ENCODE measurements at regions not wholly inside any gene's neighbourhood (a gene's known extent, or its start where the extent isn't known, plus 50 kb on each side); places are given as distances from the start of the nearest gene placed in this dataset.
"Not testable (repeated sequence)": the region's sequence is repeated elsewhere in the genome, so short reads cannot be mapped to it uniquely, and the experiment has no call there.

- not testable (repeated sequence) for DNase-seq (ENCODE audit: low spot score); ATAC-seq
Measured at GRCh38 chr5:67889870-67890269, 325.7 kb upstream of the PIK3R1 start.

DNA sequence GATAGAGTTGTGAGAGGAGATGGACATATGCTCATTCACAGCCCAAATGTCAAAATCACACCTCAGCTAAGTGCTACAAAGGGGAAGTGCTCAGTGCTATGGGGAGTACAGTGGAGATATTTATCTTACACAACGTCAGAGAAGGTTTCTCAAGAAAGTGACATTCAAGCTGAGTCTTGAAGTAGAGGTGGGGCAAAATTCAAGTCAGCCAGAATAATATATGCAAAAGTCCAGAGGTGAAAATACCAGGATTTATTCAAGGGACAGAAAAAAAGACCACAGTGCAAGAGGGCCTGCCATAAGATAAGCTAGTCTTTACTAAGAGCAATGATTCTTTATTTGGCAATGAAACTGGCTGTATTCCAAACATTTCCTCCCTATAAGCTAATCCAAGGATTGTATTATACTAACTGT, 327.8 kb upstream of the PIK3R1 start:
- DNase-seq (ENCODE audit: low spot score) (no peak), ATAC-seq (no peak)

GRCh38 chr5:67886761-67887160, 328.8 kb upstream of the PIK3R1 start:
- ATAC-seq (no peak), DNase-seq (ENCODE audit: low spot score) (no peak)

DNA sequence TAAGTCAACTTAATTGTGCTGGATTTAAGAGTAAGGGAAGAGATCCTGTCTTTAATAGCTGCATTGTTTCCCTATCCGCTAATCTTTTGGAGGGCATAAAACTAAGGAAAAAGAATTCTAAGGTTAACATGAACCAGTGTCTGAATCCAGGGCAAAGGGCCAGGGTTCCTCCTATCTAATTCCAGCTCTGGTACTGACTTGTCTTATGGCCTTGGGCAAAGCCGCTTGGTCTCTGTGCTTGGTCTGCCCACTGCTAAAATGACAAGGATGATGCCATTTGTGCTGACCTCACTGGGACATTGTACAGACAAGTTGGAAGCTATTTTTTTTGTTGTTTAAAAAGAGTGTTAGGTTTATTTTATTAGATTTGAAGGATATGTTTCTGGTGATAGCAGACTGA, 334.7 kb upstream of the PIK3R1 start:
- DNase-seq (ENCODE audit: low spot score) (no peak), ATAC-seq (no peak)

GRCh38 chr5:67880511-67880805, 335.1 kb upstream of the PIK3R1 start:
- ATAC-seq (no peak), DNase-seq (ENCODE audit: low spot score) (no peak)

DNA sequence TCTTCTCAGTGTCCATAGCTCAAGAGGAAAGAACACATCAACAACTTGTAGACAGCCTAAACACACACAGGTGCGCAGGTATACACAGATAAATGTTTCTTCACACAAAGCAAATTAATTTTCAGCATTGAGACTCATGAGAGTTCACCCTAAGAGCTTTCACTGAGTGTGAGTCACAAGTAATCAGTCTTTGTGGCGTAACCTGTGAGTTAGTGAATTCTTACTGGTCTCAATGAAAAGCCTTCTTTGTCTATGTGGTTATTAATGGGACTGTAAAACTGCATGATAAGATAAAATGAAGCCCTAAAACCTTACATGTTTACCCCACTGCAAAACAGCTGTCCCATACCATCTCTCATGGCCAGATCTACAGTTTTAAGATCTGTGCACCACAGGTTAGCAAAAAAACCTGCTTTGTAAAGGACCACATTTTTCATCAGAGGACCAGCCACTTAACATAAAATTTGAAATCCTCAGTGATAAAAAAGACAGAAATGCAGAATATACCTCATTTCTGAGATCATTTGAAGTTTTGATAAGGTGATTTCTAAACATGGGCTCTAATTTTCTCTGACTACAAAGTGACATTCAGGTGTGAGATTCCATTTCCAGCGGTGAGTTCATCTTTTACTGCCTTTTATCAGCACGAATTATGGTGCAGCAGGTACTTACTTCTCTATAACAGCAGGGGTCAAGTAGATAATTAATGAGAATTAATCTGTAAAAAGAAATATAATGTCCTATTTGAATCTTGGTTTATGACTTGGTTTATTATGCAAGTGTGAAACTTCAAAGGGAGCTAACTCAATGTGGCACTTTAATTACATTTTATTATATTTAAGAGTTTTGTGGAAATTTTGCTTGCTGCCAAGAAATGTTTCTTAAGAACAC, 335.7 kb upstream of the PIK3R1 start:
- DNase-seq (ENCODE audit: low spot score) (no peak), ATAC-seq (no peak)

- ATAC-seq (no peak), DNase-seq (ENCODE audit: low spot score) (no peak)
Measured at GRCh38 chr5:67878933-67879332, 336.6 kb upstream of the PIK3R1 start.

GRCh38 chr5:67876371-67876770, 339.2 kb upstream of the PIK3R1 start:
- ATAC-seq = no peak
- DNase-seq (ENCODE audit: low spot score) = no peak

GRCh38 chr5:67875601-67876000, 340.0 kb upstream of the PIK3R1 start:
- ATAC-seq (no peak), DNase-seq (ENCODE audit: low spot score) (no peak)

DNA sequence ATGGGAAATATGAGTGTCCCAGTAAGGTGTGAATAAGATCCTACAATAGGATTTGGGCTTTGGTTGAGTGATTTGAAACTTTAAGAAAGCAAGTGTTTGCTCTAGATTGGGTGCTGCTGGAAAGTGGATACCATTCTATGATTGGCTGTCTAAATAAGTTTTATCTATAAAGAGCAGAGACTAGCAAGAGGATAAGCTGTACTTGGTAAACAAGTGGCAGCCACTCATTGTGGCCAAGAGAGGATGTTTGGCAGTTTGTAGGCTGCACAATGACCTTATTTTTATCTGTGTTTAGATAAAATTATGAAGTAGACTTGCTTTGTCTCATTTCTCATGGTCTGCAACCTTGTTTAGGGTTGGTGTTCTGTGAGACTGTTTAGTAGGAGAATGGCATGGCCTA, 341.6 kb upstream of the PIK3R1 start:
- no peak for DNase-seq (ENCODE audit: low spot score)
- no peak for ATAC-seq

DNA sequence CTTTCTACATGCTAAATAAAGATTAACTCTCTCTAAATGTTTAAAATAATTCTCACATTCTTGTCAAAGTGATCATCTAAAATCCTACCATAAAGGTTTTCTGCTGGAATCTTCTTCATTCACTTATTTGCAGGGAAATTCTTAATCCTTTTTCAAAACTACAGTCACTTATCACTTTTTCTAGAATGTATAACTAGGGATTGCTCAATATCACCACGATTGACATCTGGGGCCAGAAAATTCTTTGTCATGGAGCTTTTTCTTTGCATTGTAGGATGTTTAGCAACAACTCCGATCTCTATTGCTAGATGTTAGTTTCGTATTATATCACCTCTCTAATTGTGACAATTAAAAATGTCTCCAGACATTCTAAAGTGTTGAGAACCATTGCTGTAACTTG, 344.9 kb upstream of the PIK3R1 start:
- DNase-seq (ENCODE audit: low spot score) (no peak), ATAC-seq (peak; percentile 32)

DNA sequence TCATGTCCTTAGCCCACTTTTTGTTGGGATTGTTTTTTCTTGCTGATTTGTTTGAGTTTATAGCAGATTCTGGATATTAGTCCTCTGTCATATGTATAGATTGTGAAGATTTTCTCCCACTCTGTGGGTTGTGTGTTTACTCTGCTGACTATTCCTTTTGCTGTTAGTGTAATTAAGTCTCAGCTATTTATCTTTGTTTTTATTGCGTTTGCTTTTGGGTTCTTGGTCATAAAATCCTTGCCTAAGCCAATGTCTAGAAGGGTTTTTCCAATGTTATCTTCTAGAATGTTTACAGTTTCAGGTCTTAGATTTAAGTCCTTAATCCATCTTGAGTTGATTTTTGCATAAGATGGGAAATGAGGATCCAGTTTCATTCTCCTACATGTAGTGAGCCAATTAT, 351.2 kb upstream of the PIK3R1 start:
- DNase-seq (ENCODE audit: low spot score); ATAC-seq: not testable (repeated sequence)

- DNase-seq (ENCODE audit: low spot score) (no peak), ATAC-seq (peak; percentile 55)
Measured at GRCh38 chr5:67858471-67859031, 357.0 kb upstream of the PIK3R1 start.

DNA sequence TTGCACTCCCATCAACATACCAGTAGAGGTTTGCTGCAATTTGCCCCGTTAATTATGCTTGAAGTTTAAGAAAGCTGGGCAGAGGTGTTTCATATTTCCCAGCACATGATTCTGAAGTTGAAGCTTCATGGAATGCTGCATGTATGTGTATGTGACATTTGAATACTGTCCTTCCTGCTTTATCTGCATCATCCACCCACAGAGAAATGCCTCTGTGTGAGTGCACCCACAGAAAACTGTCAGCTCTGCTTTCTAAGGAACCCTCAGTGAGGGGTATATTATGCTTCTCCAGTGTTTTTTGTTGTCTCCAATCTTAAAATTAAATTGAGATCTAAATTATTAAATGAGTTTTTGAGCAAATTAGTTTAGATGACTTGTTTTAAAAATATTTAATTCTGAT, 358.1 kb upstream of the PIK3R1 start:
- no peak for ATAC-seq
- no peak for DNase-seq (ENCODE audit: low spot score)

DNA sequence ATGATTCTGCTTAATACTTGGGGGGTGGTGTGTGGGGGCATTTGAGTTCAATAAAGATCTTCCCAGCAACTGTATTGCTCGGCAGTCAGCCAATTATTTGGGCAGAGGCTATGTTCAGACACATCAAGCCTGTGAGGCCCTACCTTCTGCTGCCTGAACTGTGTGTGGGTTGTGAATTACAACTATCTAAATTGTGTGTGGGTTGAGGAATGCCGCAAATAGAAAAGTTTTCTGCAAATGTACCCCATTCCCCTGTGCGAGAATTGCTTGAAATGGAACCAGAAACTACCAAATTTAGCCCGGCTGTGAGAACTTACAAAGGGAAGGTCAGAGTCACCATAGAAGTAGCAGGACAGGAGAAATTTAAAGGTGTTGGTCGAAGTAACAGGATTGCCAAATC, 360.0 kb upstream of the PIK3R1 start:
- DNase-seq (ENCODE audit: low spot score) = no peak
- no peak for ATAC-seq

GRCh38 chr5:67850906-67851305, 364.6 kb upstream of the PIK3R1 start:
- ATAC-seq (peak; percentile 78), DNase-seq (ENCODE audit: low spot score) (peak; percentile 57)

DNA sequence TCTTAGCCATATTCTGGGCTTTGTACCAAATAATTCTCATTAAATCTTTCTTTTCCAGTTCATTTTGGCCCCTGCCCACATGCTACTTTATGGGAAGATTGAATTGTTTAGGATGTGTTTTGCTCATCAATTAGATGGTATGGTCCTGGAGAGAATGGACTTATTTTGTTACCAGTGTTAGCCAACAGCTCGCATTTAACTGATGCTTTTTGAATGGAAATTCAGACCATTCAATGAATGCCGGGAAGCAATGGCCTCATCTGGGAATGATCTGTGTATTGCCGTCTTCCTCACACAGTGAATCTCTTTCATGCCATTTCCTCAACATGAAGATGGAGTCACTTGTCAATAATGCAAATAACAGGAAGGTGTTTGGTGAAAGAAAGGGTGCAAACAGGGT, 370.6 kb upstream of the PIK3R1 start:
- ATAC-seq (no peak), DNase-seq (ENCODE audit: low spot score) (no peak)

DNA sequence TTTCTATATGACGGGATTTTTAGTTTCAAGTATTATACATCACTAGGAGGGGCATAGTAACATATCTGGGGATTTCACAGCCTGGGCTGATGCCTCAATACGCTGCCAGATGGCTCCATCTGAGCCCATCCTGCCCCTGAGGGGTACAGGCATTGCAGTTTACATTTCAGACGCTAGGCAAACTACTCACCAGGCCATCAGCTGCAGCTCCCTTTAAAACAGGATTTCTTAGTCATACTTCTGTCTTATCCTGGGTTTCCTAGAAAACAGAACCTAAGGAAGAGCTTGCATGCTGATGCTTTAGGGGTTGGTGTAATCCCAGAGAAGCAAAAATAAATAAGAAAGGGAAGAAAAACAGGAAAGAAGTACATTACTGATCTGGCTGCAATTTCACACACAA, 372.8 kb upstream of the PIK3R1 start:
- DNase-seq (ENCODE audit: low spot score) (no peak), ATAC-seq (no peak)

DNA sequence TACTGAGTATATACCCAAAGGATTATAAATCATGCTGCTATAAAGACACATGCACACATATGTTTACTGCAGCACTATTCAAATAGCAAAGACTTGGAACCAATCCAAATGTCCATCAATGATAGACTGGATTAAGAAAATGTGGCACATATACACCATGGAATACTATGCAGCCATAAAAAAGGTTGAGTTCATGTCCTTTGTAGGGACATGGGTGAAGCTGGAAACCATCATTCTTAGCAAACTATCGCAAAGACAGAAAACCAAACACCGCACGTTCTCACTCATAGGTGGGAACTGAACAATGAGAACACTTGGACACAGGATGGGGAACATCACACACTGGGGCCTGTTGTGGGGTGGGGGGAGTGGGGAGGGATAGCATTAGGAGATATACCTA, 378.3 kb upstream of the PIK3R1 start:
- DNase-seq (ENCODE audit: low spot score); ATAC-seq: not testable (repeated sequence)

DNA sequence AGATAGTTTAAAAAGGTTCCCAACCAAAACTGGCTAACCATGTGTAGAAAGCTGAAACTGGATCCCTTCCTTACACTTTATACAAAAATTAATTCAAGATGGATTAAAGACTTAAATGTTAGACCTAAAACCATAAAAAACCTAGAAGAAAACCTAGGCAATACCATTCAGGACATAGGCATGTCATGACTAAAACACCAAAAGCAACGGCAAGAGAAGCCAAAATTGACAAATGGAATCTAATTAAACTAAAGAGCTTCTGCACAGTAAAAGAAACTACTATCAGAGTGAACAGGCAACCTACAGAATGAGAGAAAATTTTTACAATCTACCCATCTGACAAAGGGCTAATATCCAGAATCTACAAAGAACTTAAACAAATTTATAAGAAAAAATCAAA, 379.1 kb upstream of the PIK3R1 start:
- ATAC-seq; DNase-seq (ENCODE audit: low spot score): not testable (repeated sequence)

- ATAC-seq = no peak
- no peak for DNase-seq (ENCODE audit: low spot score)
Measured at GRCh38 chr5:67831048-67831447, 384.5 kb upstream of the PIK3R1 start.

- DNase-seq (ENCODE audit: low spot score) = no peak
- ATAC-seq = no peak
Measured at GRCh38 chr5:67827541-67827940, 388.0 kb upstream of the PIK3R1 start.

DNA sequence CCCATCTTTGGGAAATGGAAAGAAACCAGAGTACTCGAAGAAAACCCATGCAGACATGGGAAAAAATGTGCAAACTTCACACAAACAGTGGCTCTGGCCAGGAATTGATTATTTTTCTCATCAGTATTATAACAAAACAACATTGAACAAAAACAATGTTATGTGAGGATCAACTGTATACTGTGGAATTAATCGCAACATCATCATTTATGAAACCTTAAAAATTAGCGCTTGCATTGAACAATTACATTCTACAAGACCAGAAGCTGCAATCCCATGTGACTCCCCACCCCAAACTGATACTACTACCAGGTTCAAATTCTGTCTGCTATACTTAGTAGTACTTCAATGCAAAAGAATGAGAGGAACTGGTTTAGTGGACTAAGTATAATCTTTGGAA, 390.7 kb upstream of the PIK3R1 start:
- ATAC-seq (no peak), DNase-seq (ENCODE audit: low spot score) (no peak)
